HFF-Myc (cell line): ENCODE measurements at regions not wholly inside any gene's neighbourhood (a gene's known extent, or its start where the extent isn't known, plus 50 kb on each side); places are given as distances from the start of the nearest gene placed in this dataset.

ENCODE experiments used
- DNase-seq: peaks from one replicate; pipeline ENCODE4 v3.0.0-alpha.2; 2011; ENCODE audit warnings: low read depth; ENCODE audit errors: extremely low read depth
- H3K4me3 ChIP-seq: replicated peaks from 2 replicates; pipeline ENCODE4 v1.5.1; 2011; ENCODE audit warnings: low read depth, mild to moderate bottlenecking, control low read depth, low read length
- TF ChIP-seq, protein P1 (sequence below): IDR thresholded peaks from 2 replicates; pipeline ENCODE4 v1.5.1; 2012; ENCODE audit warnings: mild to moderate bottlenecking, low read depth, low read length, control low read depth; ENCODE audit errors: missing control alignments

DNA sequence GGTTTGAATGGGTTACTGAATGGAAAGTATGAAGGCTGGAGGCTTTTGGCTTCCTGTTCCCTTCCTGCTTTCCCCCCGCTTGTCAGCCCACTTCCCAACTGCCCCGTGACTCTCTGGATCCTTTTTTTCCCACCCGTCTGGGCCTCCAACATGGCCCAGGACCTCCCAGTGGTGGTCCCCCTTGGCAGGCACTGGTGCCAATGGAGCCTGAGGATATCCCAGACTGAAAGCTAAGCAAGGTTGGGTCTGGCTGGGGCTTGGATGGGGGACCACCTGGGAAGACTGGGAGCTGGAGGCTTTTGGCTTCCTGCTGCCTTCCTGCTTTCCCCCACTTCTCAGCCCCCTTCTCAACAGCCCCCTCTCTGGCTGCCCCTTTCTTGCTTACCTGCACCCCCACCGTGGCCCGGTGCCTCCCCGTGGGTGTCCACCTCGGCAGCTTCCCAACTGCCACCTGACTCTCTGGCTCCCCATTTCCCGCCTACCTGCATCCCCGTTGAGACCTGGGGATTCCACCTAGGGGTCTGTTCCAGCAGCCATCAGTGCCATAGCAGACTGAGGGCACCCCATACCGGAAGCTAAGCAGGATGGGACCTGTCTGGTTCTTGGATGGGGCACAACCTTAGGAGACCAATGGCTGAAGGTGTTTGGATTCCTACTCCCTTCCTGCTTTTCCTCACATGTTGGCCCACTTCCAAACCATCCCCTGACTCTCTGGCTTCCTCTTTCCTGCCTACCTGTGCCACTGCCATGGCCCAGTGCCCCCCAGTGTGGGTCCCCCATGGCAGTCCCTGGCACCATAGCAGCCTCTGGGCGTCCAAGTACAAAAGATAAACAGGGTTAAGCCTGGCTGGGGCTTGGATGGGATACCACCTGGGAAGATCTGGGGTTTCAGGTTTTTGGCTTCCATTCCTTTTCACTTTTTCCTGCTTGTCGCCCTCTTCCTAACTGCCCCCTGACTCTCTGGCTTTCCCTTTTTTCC is 2295.3 kb downstream of the TP53TG3F start:
- TF ChIP-seq, protein P1, sequence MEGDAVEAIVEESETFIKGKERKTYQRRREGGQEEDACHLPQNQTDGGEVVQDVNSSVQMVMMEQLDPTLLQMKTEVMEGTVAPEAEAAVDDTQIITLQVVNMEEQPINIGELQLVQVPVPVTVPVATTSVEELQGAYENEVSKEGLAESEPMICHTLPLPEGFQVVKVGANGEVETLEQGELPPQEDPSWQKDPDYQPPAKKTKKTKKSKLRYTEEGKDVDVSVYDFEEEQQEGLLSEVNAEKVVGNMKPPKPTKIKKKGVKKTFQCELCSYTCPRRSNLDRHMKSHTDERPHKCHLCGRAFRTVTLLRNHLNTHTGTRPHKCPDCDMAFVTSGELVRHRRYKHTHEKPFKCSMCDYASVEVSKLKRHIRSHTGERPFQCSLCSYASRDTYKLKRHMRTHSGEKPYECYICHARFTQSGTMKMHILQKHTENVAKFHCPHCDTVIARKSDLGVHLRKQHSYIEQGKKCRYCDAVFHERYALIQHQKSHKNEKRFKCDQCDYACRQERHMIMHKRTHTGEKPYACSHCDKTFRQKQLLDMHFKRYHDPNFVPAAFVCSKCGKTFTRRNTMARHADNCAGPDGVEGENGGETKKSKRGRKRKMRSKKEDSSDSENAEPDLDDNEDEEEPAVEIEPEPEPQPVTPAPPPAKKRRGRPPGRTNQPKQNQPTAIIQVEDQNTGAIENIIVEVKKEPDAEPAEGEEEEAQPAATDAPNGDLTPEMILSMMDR = no peak

DNA sequence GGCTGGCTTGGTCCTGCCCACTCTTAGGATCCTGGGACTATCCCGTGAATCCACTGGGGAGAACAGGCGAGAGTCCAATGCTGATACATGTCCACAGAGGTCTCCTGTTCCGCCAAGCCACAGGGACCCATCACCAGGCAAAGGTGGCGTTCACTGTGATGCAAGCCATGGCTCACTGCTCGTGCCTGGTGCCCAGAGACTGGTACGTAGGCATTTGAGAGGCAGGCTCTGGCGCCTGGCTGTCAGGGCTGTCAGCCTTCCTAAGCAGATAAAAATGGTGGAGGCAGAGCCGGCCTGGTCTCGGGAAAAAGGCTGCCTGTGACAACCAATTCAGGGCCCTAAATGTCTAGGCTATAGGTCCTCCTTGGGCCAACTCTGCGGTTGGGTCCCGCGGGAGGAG is 2329.0 kb downstream of the TP53TG3F start:
- H3K4me3 ChIP-seq = no peak overlapping the region
- TF ChIP-seq, protein P1 = no peak
- DNase-seq = no peak

More for the DNA sequence above, 2295.3 kb downstream of the TP53TG3F start:
- H3K4me3 ChIP-seq = no peak overlapping the region
- DNase-seq = no peak

DNA sequence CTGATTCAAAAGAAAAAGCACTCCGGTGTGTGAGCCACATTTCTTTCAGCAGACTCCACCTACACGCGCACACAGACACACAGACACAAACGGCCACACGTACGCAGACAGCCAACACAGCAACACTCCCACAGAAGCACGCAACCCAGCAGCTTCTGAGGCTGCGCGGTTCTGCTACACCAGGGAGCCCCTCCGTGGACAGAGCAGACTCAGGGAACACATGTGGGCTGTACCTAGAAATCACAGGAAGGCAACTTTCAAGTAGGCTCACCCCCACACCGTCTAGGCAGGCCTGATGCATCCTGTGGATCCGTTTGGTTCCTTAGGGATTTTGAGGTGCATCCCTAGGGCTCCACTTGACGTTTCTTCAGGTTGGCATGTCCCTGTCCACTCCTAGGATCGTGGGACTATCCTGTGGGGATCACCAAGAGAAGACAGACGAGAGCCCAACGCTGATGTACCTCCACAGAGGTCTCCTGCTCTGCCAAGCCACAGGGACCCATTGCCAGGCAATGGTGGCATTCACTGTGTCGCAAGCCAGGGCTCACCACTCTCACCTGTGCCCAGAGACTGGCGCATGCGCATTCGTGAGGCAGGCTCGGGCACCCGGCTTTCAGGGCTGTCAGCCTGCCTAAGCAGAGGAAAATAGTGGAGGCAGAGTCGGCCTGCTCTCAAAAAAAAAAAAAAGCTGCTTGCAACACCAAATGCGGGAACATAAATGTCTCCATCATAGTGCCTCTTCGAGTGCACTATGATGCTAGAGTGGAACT is 2333.3 kb downstream of the TP53TG3F start:
- DNase-seq = no peak
- TF ChIP-seq, protein P1 = no peak
- H3K4me3 ChIP-seq = no peak overlapping the region

DNA sequence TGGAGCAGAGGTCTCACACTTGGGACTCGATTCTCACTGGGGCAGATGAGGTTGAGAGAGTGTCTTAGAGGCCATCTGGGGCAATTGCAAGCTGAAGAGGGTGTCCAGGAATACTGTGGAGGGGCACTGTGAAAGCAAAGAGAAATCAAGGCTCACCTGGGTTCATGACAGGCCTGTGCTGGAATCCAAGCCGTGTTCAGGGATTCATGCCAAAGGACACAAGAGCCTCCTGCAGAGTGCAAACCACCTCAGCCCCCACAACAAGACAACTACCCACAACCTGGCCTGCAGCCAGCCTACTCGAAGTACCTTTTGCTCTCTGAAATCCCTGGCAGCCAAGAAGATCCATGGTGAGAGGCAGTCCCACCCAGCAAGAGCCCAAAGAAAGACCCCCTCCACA is 2334.2 kb downstream of the TP53TG3F start:
- TF ChIP-seq, protein P1 = no peak
- DNase-seq = no peak
- no peak overlapping the region for H3K4me3 ChIP-seq

DNA sequence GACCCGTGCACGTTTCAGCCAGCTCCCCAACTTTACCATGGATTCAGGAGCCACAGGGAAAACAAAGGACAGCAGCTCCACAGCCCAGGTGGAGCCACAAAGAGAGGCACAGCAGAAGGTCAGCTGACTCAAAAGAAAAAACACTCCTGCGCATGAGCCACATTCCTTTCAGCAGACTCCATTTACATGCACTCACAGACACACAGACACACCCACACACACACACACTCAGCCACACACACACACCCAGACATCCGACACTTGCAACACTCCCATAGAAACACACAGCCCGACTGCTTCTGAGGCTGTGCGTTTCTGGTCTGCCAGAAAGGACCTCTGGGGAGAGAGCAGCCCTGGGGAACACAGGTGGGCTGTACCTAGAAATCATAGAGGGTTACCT is 2335.5 kb downstream of the TP53TG3F start:
- DNase-seq = no peak
- H3K4me3 ChIP-seq = no peak overlapping the region

DNA sequence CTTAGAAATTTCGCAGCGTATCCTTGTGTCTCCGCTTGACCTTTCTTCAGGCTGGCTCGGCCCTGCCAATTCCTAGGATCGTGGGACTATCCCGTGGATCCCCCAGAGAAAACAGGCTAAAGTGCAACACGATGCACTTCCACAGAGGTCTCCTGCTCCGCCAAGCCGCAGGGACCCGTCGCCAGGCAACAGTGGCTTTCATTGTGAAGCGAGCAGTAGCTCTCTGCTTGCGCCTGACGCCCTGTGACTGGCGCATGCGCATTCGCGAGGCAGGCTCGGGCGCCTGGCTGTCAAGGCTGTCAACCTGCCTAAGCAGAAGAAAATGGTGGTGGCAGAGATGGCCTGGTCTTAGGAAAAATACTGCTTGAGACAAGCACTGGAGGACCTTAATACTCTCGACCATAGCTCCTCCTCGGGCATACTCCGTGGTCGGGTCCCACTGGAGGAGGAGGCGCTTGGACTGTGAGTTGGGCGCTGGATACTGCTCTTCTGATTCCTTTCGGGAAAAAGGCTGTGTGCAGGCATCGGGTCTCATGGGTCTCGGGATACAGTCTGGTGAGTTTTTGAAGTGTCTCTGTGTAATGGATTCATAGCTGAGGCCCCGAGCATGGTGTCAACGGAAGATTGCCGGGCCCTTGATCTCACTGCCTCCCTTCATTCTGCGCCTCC is 2336.1 kb downstream of the TP53TG3F start:
- no peak overlapping the region for H3K4me3 ChIP-seq
- no peak for DNase-seq
- TF ChIP-seq, protein P1 = no peak

More for the DNA sequence above, 2335.5 kb downstream of the TP53TG3F start:
- TF ChIP-seq, protein P1 = no peak
